SU-DHL-6 (cell line): ENCODE measurements at regions not wholly inside any gene's neighbourhood (a gene's known extent, or its start where the extent isn't known, plus 50 kb on each side); places are given as distances from the start of the nearest gene placed in this dataset.

Experiments
- H2AFZ ChIP-seq: fragments of 200-600 bp; sonication (generic); 2 replicates; pipeline ENCODE4 v1.6.1; 2014; ENCODE audit warnings: low read depth, mild to moderate bottlenecking, moderate library complexity, mixed read lengths, antibody characterized with exemption, low read length; ENCODE audit not compliant: severe bottlenecking
- H3F3A ChIP-seq: fragments of 200-600 bp; shearing (Covaris generic); 2 replicates; pipeline ENCODE4 v1.6.0; 2016; ENCODE audit warnings: antibody characterized with exemption, mild to moderate bottlenecking; ENCODE audit not compliant: insufficient read depth
- H3K27ac ChIP-seq: fragments of 200-600 bp; sonication (generic); 2 replicates; pipeline ENCODE4 v1.5.1; 2016; ENCODE audit warnings: low read depth, mild to moderate bottlenecking, low read length, moderate library complexity, mixed read lengths
- H3K27me3 ChIP-seq: fragments of 200-600 bp; sonication (generic), shearing (Covaris generic); 2 replicates; pipeline ENCODE4 v1.6.0; 2014; ENCODE audit warnings: mild to moderate bottlenecking, low read length
- H3K36me3 ChIP-seq: fragments of 200-600 bp; sonication (generic); 2 replicates; pipeline ENCODE4 v1.6.1; 2014; ENCODE audit warnings: mild to moderate bottlenecking, low read length, mixed read lengths
- H3K4me2 ChIP-seq: fragments of 300-600, 200-600 bp; shearing (Covaris generic), sonication (generic); 2 replicates; pipeline ENCODE4 v1.6.0; 2014; ENCODE audit warnings: low read length, low read depth, mild to moderate bottlenecking; ENCODE audit not compliant: poor library complexity, severe bottlenecking
- H3K4me3 ChIP-seq: fragments of 200-600 bp; sonication (generic); 2 replicates; pipeline ENCODE4 v1.5.1; 2014; ENCODE audit warnings: antibody characterized with exemption, low read length, mild to moderate bottlenecking, mixed read lengths; ENCODE audit not compliant: insufficient read depth, poor library complexity, severe bottlenecking
- H3K79me2 ChIP-seq: fragments of 200-600 bp; sonication (generic); 2 replicates; pipeline ENCODE4 v1.6.1; 2014; ENCODE audit warnings: mild to moderate bottlenecking, low read length, moderate library complexity; ENCODE audit not compliant: insufficient read depth
- H3K9ac ChIP-seq: fragments of 200-600 bp; sonication (generic); 2 replicates; pipeline ENCODE4 v1.7.0; 2014; ENCODE audit warnings: mild to moderate bottlenecking, low read length
- H3K9me2 ChIP-seq: fragments of 200-600 bp; sonication (generic); replicated peaks from 2 replicates; pipeline ENCODE4 v1.6.1; 2014; ENCODE audit warnings: low read length; ENCODE audit not compliant: insufficient read depth
- H3K9me3 ChIP-seq: fragments of 200-600 bp; sonication (generic); 2 replicates; pipeline ENCODE4 v1.6.1; 2014; ENCODE audit warnings: low read length, mixed read lengths; ENCODE audit not compliant: insufficient read depth
- H4K20me1 ChIP-seq: fragments of 200-600 bp; sonication (generic); 2 replicates; pipeline ENCODE4 v1.6.1; 2014; ENCODE audit warnings: low read depth, mild to moderate bottlenecking, antibody characterized with exemption, low read length, moderate library complexity, mixed read lengths
- CTCF ChIP-seq: fragments of 200-600 bp; sonication (generic); IDR thresholded peaks from one replicate; pipeline ENCODE4 v1.5.1; 2017; ENCODE audit warnings: antibody characterized with exemption, mild to moderate bottlenecking, low read length, moderate library complexity; ENCODE audit not compliant: insufficient read depth, poor library complexity, severe bottlenecking
- EZH2phosphoT487 ChIP-seq: fragments of 200-600 bp; sonication (generic), shearing (Covaris generic); conservative IDR thresholded peaks from 2 replicates; pipeline ENCODE4 v1.6.1; 2018; ENCODE audit warnings: mild to moderate bottlenecking, antibody characterized with exemption, low read length, moderate library complexity, mixed read lengths

GRCh38 chr15:85937661-85938060 is 142.0 kb upstream of the AGBL1 start:
- H3K27me3 ChIP-seq, result no peaks in the 10 kb centered on the region
- no peaks in the 10 kb centered on the region for H4K20me1 ChIP-seq
- no peaks in the 10 kb centered on the region for H3K36me3 ChIP-seq
- H3K27ac ChIP-seq, result no peak overlapping the region
- no peaks in the 10 kb centered on the region for H3K9me3 ChIP-seq
- no peak for TF ChIP-seq EZH2phosphoT487
- no peak for TF ChIP-seq CTCF
- no peak overlapping the region for H3K4me2 ChIP-seq
- no peaks in the 10 kb centered on the region for H3K9me2 ChIP-seq
- no peak overlapping the region for H2AFZ ChIP-seq
- H3K9ac ChIP-seq, result no peak overlapping the region
- no peak overlapping the region for H3K4me3 ChIP-seq
- no peaks in the 10 kb centered on the region for H3F3A ChIP-seq
- H3K79me2 ChIP-seq, result no peaks in the 10 kb centered on the region

GRCh38 chr15:85941186-85941855 is 138.3 kb upstream of the AGBL1 start:
- Histone ChIP-seq H4K20me1 (no peaks in the 10 kb centered on the region), H3K9me3 (no peaks in the 10 kb centered on the region), H3K4me3 (no peak overlapping the region), H3K27me3 (no peaks in the 10 kb centered on the region), H3F3A (no peaks in the 10 kb centered on the region), H3K79me2 (no peaks in the 10 kb centered on the region), H3K9ac (no peak overlapping the region), H2AFZ (no peak overlapping the region), H3K27ac (no peak overlapping the region), H3K9me2 (no peaks in the 10 kb centered on the region), H3K4me2 (no peak overlapping the region), H3K36me3 (no peaks in the 10 kb centered on the region)
- TF ChIP-seq EZH2phosphoT487 (no peak), CTCF (no peak)

GRCh38 chr15:85942632-85943031 is 137.0 kb upstream of the AGBL1 start:
- no peaks in the 10 kb centered on the region for H3F3A ChIP-seq
- no peaks in the 10 kb centered on the region for H3K36me3 ChIP-seq
- no peak overlapping the region for H2AFZ ChIP-seq
- no peaks in the 10 kb centered on the region for H4K20me1 ChIP-seq
- no peak overlapping the region for H3K4me3 ChIP-seq
- no peak overlapping the region for H3K4me2 ChIP-seq
- no peaks in the 10 kb centered on the region for H3K9me3 ChIP-seq
- H3K9ac ChIP-seq, result no peak overlapping the region
- no peaks in the 10 kb centered on the region for H3K79me2 ChIP-seq
- H3K27ac ChIP-seq, result no peak overlapping the region
- H3K27me3 ChIP-seq, result no peaks in the 10 kb centered on the region
- H3K9me2 ChIP-seq, result no peaks in the 10 kb centered on the region
- TF ChIP-seq CTCF, result no peak
- no peak for TF ChIP-seq EZH2phosphoT487
